ENCODE measurements at regions not wholly inside any gene's neighbourhood (a gene's known extent, or its start where the extent isn't known, plus 50 kb on each side); places are given as distances from the start of the nearest gene placed in this dataset.

GRCh38 chr18:30694773-30695172 lies 347.8 kb downstream of the DSC3 start:
- TF ChIP-seq CTCF (IDR thresholded peaks at IDR 0.05; ENCODE audit: insufficient read depth, low read length) (no peak), REST (IDR thresholded peaks at IDR 0.05; ENCODE audit: insufficient replicate concordance, low read depth) (no peak), POLR2AphosphoS5 (IDR thresholded peaks at IDR 0.05; ENCODE audit: low read depth) (no peak), GABPA (IDR thresholded peaks at IDR 0.05; ENCODE audit: low read depth) (no peak)
